ENCODE measurements at regions not wholly inside any gene's neighbourhood (a gene's known extent, or its start where the extent isn't known, plus 50 kb on each side); places are given as distances from the start of the nearest gene placed in this dataset.

GRCh38 chr21:14672466-14672865, 126.4 kb upstream of the SAMSN1 start:
- TF ChIP-seq CTCF (IDR thresholded peaks at IDR 0.05) (no peak), EZH2 (IDR thresholded peaks at IDR 0.05) (no peak), EZH2phosphoT487 (IDR thresholded peaks at IDR 0.05) (no peak)
